Activated CD4-positive, alpha-beta T cell treated with anti-CD3 and anti-CD28 coated beads, Interleukin-2, amount 10 ng/mL, durations not matched to agents 7 days and 5 days (primary cell): ENCODE measurements at regions not wholly inside any gene's neighbourhood (a gene's known extent, or its start where the extent isn't known, plus 50 kb on each side); places are given as distances from the start of the nearest gene placed in this dataset.
"Not testable (repeated sequence)": the region's sequence is repeated elsewhere in the genome, so short reads cannot be mapped to it uniquely, and the experiment has no call there.

Source experiments
- CTCF ChIA-PET: fragments of 350-600 bp; sonication (Branson Sonifier 250); formaldehyde crosslinking; loops from one replicate; lab custom pipeline; 2021; ENCODE audit warnings: antibody characterized with exemption; lab: Charles Lee
- POLR2A ChIA-PET: fragments of 350-600 bp; sonication (Branson Sonifier 250); formaldehyde crosslinking; loops from one replicate; lab custom pipeline; 2021; ENCODE audit warnings: antibody characterized with exemption; lab: Charles Lee
- DNase-seq: peaks from one replicate; pipeline ENCODE4 v3.0.0-alpha.2; 2020
- H3K27ac Mint-ChIP-seq: one replicate; pipeline ENCODE4 v1.8.0; 2021; ENCODE audit warnings: mild to moderate bottlenecking, moderate library complexity, mixed read lengths
- H3K27me3 Mint-ChIP-seq: one replicate; pipeline ENCODE4 v1.8.0; 2021; ENCODE audit warnings: mixed read lengths
- H3K36me3 Mint-ChIP-seq: one replicate; pipeline ENCODE4 v1.8.0; 2021; ENCODE audit warnings: low read depth, mixed read lengths
- H3K4me1 Mint-ChIP-seq: one replicate; pipeline ENCODE4 v1.8.0; 2021; ENCODE audit warnings: mixed read lengths
- H3K4me3 Mint-ChIP-seq: one replicate; pipeline ENCODE4 v1.8.0; 2021; ENCODE audit warnings: mild to moderate bottlenecking, moderate library complexity, mixed read lengths
- H3K9me3 Mint-ChIP-seq: one replicate; pipeline ENCODE4 v1.8.0; 2021; ENCODE audit warnings: mixed read lengths

DNA sequence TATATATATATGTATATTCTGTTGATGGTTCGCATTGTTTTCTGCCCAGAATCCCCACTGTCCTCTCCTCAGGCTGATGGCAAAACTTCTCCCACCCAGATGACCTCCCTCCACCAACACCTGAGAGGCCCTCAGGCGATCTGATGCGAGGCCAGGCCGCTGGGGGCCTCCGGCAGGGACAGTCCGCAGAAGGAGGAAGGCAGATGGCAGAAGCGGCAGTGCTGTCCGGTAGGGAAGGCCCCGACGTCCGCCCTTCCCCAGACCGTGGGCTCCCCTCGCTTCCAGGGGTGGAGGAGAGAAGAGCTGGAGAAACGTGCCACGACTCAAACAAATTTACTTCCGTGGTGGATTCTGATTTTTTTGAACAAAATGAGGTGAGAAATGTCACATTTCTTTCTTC lies 178.3 kb upstream of the RGS6 start:
- POLR2A ChIA-PET = no interaction called here
- CTCF ChIA-PET = interaction anchor here (0.7 to 2.7 kb wide), 7 partner anchors 14 to 616 kb away, joined by 3 to 19 read pairs (median 4); no protein-coding TSS in a partner anchor
- Mint-ChIP-seq H3K27ac (no peak overlapping the region), H3K4me1 (peaks cover 9% of the 10 kb centered on the region), H3K4me3 (no peak overlapping the region), H3K9me3 (peaks cover 5% of the 10 kb centered on the region), H3K36me3 (peaks cover 4% of the 10 kb centered on the region), H3K27me3 (peaks cover 2% of the 10 kb centered on the region)
- DNase-seq = no peak

DNA sequence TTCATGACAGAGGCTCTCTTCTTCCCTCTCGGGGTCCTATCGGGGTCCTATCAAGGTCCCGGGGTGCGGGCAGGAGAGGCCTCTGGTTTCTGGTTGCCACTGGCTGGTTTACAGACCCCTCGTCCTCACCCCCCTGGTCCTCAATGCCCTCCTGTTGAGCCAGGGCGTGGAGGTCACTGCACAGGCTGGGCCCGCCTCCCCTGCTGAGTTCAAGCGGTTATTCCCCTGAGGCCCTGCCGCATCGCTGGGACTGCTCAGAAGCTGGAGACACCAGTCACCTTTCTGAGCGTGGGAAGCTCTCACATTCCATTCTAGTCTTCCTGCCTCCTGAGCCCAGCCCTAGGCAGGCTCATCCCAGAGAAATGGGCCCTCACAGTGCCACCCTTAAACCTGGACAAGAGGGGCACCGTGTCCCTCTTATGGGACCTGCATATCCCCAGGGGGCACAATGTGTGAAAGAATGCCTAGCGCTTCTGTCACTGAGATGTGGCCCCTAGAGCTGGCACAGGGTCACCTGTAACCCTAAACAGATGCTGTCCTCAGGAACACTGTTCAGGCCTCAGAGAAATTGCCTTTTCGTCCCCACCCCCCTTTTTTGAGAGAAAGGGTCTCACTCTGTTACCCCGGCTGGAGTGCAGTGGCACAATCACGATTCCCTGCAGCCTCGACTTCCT lies 177.7 kb upstream of the RGS6 start:
- H3K9me3 Mint-ChIP-seq = no peaks in the 10 kb centered on the region
- DNase-seq = no peak
- H3K36me3 Mint-ChIP-seq = no peaks in the 10 kb centered on the region
- no peak overlapping the region for H3K4me3 Mint-ChIP-seq
- POLR2A ChIA-PET = no interaction called here
- H3K4me1 Mint-ChIP-seq = peaks cover 9% of the 10 kb centered on the region
- no peak overlapping the region for H3K27ac Mint-ChIP-seq
- peaks cover 2% of the 10 kb centered on the region for H3K27me3 Mint-ChIP-seq
- CTCF ChIA-PET = interaction anchor here (1.0 to 1.4 kb wide), 3 partner anchors 536 to 616 kb away, joined by 3 read pairs; no protein-coding TSS in a partner anchor

DNA sequence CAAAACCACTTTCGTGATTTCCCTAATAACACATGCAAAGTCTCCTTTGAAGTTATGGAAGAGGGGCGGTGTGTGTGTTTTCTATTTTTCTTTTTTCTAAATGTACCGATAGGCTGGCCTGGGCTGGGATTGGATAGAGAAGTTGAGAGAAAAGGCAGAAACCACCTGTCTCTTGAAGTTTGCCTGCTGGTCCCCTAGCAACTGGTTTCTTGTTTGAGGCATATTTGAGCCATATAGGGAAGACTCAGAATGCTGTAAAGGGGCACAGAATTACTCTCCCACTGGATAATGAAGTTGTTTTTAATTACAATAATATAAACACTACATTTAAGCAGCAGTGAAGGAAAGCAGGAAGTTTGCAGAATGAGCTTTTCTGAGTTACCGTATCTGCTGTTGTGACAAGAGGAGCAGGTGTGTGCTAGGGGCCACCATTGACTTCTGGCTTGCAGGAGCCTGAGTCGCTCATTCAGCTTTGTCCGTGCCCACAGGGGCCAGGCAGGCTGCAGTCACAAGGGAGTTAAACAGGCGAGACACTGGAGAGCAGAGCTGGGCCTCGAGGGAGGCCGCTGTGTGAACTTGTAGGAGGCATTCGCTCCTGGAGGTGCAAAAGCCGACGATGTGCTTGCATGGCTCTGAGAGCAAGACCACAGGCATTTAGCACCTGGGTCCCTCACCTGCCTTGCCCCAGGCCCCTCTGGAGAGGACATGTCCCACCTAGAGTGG lies 173.8 kb upstream of the RGS6 start:
- ChIA-PET POLR2A (no interaction called here), CTCF (interaction anchor here (0.5 kb wide), 1 partner anchor 172 kb away, joined by 5 read pairs; no protein-coding TSS in a partner anchor)
- no peaks in the 10 kb centered on the region for H3K9me3 Mint-ChIP-seq
- peaks cover 10% of the 10 kb centered on the region for H3K27me3 Mint-ChIP-seq
- no peak overlapping the region for H3K27ac Mint-ChIP-seq
- H3K4me3 Mint-ChIP-seq = no peak overlapping the region
- no peak for DNase-seq
- no peaks in the 10 kb centered on the region for H3K36me3 Mint-ChIP-seq
- no peaks in the 10 kb centered on the region for H3K4me1 Mint-ChIP-seq

DNA sequence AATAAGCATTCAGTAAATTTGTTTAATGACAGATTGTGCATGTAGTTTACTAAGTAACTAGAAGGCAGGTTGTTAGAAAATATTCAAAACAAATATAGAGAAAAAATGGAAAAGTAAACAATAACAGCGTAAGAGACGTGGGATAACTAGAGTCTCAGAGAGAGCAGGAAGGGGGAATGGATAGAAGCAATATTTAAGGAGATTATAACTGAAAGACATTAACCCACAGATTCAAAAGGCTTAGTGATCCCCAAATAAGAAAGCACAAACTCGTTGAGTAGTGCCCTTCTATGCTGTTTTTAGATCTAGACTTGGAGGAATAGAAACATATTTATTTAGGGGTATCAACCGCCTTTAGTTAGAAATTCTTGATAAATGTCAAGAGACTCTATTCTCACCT lies 169.7 kb upstream of the RGS6 start:
- CTCF ChIA-PET = interaction anchor here (1.3 kb wide), 1 partner anchor 17 kb away, joined by 4 read pairs; no protein-coding TSS in a partner anchor
- POLR2A ChIA-PET = no interaction called here
- no peaks in the 10 kb centered on the region for H3K4me1 Mint-ChIP-seq
- H3K27me3 Mint-ChIP-seq = peaks cover 20% of the 10 kb centered on the region
- H3K27ac Mint-ChIP-seq = no peak overlapping the region
- no peaks in the 10 kb centered on the region for H3K9me3 Mint-ChIP-seq
- DNase-seq = no peak
- no peak overlapping the region for H3K4me3 Mint-ChIP-seq
- H3K36me3 Mint-ChIP-seq = no peaks in the 10 kb centered on the region

DNA sequence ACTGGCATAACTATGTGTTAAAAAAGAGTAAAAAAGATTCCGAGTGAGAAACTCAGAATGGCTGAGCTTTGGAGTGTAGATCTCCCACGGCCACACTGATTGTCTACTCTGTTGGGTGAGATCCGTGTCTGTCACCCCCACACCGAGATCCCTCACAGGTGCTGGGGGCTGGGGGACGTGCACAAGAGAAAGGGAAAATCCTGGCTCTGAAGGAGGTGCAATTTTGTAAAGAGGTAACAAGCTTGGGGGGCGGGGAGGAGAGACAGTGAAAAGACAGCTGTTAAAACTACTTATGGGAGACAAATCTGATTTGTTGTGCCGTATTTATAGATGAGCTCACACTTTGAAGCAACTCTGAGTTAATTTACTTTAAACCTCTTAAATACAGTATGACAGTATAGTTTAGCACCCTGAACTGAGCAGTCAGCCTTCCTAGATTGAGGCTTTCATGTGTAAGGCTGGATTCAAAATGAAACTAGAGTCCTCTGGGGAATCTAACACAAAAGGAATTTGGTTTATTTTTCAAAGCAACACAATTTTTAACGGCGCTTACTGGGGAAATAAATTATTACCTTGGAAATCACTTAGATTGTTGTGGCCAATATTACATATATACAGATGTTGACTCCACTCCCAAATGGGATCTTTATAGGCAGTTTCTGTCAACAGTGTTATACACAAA lies 167.4 kb upstream of the RGS6 start:
- H3K4me3 Mint-ChIP-seq = no peak overlapping the region
- H3K36me3 Mint-ChIP-seq = no peaks in the 10 kb centered on the region
- no peak overlapping the region for H3K27ac Mint-ChIP-seq
- no peak for DNase-seq
- ChIA-PET CTCF (interaction anchor here (0.6 to 1.2 kb wide), 3 partner anchors 12 to 155 kb away, joined by 3 to 6 read pairs (median 3); no protein-coding TSS in a partner anchor), POLR2A (no interaction called here)
- H3K4me1 Mint-ChIP-seq = no peaks in the 10 kb centered on the region
- H3K9me3 Mint-ChIP-seq = no peaks in the 10 kb centered on the region
- H3K27me3 Mint-ChIP-seq = peaks cover 27% of the 10 kb centered on the region

DNA sequence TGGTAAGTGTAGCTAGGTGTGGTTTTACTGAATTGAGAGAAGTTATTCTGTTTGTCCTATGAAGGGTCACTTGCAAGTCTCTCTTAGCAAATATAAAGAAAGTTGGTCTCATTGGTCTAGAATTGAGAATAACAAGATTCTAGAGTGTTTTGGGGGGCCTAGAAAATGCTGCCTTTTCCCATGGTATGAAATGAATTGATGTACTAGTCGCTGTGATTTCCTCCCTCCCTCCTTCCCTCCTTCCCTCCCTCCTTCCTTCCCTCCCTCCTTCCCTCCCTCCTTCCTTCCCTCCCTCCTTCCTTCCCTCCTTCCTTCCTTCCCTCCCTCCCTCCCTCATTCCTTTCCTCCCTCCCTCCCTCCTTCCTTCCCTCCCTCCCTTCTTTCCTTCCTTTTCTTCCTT lies 166.7 kb upstream of the RGS6 start:
- POLR2A ChIA-PET = no interaction called here
- H3K9me3 Mint-ChIP-seq = no peaks in the 10 kb centered on the region
- no peak overlapping the region for H3K4me3 Mint-ChIP-seq
- H3K27ac Mint-ChIP-seq = no peak overlapping the region
- CTCF ChIA-PET = interaction anchor here (1.2 to 1.6 kb wide), 2 partner anchors 13 to 154 kb away, joined by 3 to 5 read pairs; no protein-coding TSS in a partner anchor
- H3K36me3 Mint-ChIP-seq = no peaks in the 10 kb centered on the region
- peaks cover 30% of the 10 kb centered on the region for H3K27me3 Mint-ChIP-seq
- no peak for DNase-seq
- no peaks in the 10 kb centered on the region for H3K4me1 Mint-ChIP-seq

DNA sequence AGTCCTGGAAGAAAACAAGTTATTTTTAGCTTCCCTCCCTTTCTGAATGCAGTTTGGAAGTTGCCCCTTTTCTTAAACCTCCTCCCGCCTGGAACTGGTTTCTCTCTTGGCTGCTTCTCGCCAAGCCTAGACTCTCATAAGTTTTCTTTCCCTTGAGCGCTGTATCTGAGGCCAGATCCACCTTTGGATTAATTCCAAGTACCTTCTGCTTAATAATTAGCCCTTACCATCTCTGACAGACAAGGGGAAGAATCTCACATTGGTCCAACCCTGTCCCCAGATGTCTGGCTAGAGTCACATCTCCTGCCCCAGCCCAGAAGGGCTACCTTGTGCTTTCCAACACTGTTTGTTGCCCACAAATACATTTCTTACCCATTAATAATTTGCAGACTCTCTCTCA lies 161.8 kb upstream of the RGS6 start:
- H3K27ac Mint-ChIP-seq = no peak overlapping the region
- H3K4me1 Mint-ChIP-seq = no peaks in the 10 kb centered on the region
- POLR2A ChIA-PET = no interaction called here
- H3K4me3 Mint-ChIP-seq = no peak overlapping the region
- H3K9me3 Mint-ChIP-seq = peaks cover 19% of the 10 kb centered on the region
- DNase-seq = no peak
- H3K27me3 Mint-ChIP-seq = peaks cover 24% of the 10 kb centered on the region
- CTCF ChIA-PET = no interaction called here
- peaks cover 2% of the 10 kb centered on the region for H3K36me3 Mint-ChIP-seq

DNA sequence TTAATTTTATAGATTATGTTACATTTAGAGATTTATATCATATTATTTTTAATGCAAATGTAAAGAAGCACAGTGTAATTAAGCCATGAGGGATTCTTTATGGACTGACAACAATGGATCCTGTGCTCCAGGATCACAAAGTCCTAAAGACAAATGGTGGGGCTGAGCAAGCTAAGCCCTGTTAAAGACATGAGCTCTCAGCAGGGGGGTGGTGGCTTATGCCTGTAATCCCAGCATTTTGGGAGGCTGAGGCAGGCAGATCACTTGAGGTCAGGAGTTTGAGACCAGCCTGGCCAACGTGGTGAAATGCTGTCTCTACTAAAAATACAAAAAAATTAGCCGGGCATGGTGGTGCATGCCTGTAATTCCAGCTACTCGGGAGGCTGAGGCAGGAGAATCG lies 160.8 kb upstream of the RGS6 start:
- H3K4me3 Mint-ChIP-seq, H3K4me1 Mint-ChIP-seq, CTCF ChIA-PET, H3K36me3 Mint-ChIP-seq, H3K27ac Mint-ChIP-seq, DNase-seq, POLR2A ChIA-PET: not testable (repeated sequence)
- Mint-ChIP-seq H3K27me3 (peaks cover 17% of the 10 kb centered on the region), H3K9me3 (peaks cover 19% of the 10 kb centered on the region)

DNA sequence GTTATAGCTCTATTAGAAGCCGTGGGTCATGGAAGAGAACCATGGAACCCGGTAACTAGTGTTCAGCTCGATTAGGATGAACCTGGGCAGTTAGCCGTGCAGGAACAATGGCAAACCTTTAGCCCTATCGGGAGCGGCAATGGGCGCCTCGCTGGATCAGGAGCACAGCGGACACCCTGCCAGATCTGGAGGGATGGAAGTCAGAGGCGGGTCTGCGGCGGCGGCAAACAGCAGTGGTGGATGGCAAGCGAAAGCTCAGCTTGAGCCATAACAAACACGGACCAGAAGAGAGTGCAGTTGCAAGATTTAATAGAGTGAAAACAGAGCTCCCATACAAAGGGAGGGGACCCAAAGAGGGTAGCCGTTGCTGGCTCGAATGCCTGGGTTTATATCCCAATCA lies 160.2 kb upstream of the RGS6 start:
- POLR2A ChIA-PET, H3K36me3 Mint-ChIP-seq, H3K4me1 Mint-ChIP-seq, H3K27ac Mint-ChIP-seq, H3K4me3 Mint-ChIP-seq, DNase-seq: not testable (repeated sequence)
- CTCF ChIA-PET = interaction anchor here (1.2 kb wide), 1 partner anchor 19 kb away, joined by 3 read pairs; no protein-coding TSS in a partner anchor
- Mint-ChIP-seq H3K9me3 (peaks cover 19% of the 10 kb centered on the region), H3K27me3 (peaks cover 18% of the 10 kb centered on the region)

DNA sequence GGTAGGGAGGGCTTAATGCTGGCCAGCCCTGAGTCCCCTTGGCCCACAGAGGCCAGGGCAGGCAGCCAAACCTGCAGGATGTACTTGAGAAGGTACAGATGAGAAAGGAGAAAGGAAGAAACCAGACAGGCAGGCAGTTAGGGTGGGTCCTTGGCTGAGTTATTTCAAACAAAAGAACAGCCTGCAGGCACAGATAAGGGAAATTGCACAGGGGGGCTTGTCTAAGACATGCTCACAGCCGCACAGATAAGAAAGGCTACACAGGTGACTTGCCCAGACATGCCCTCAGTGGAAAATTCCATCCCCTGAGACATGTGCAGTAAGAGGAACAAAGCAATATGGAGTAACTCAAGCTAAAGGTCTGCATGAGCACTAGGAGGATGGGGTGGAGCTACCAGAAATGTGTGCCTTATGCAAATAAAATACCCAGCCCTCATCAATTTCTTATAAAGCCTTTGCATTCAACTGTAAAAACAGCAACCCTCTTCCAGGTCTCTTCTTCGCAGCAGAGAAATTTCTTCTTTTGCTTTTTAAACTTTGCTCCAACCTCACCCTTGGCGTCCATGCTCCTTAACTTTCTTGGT lies 158.2 kb upstream of the RGS6 start:
- Mint-ChIP-seq H3K9me3 (peaks cover 19% of the 10 kb centered on the region), H3K4me1 (peaks cover 13% of the 10 kb centered on the region), H3K36me3 (peaks cover 2% of the 10 kb centered on the region), H3K27me3 (peaks cover 22% of the 10 kb centered on the region), H3K27ac (no peak overlapping the region), H3K4me3 (no peak overlapping the region)
- DNase-seq = no peak
- ChIA-PET CTCF (no interaction called here), POLR2A (no interaction called here)

DNA sequence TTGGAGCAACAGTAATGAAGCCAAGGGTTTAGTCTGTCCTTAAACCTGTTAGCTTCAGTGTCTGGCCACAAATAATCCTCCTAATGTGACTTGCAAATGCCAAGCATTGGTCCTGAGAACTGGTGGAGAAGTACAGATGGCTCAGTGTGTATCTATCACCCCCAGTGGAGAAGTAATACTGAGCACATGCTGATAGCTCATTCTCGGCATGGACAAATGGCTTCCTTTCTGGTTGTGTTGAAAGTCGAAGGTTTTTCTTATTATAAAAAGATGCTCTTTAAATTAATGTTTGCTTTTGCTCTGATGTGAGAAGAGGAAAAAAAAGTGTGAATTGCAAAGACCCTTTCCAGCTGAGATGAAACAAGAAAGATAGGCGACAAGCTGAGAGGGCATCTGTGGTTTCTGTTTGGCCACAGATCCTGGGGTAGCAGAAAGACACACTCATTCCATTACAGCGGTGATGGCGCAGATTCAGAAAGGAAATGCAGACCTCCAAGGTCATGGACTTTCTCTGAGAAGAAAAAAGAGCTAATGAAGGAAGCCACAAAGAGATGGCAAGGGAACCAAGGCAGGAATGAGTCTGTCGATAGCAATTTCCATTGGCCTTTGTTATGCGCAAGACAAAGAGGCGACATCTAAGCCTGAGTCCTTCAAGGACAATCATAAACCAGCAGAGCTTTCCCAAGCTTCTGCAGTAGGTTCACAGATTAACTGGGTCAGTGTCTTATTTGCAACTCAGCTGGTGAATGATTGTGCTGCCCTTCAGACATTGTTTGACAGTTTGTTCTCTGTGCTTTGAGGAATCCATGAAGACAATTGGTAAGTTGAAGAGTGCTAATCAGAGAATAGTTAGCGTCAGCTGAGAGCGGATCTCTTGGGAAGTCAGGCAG lies 155.5 kb upstream of the RGS6 start:
- ChIA-PET POLR2A (no interaction called here), CTCF (interaction anchor here (1.3 kb wide), 1 partner anchor 26 kb away, joined by 3 read pairs; no protein-coding TSS in a partner anchor)
- H3K27me3 Mint-ChIP-seq = peaks cover 17% of the 10 kb centered on the region
- peaks cover 2% of the 10 kb centered on the region for H3K36me3 Mint-ChIP-seq
- DNase-seq = no peak
- H3K27ac Mint-ChIP-seq = no peak overlapping the region
- H3K4me3 Mint-ChIP-seq = no peak overlapping the region
- peaks cover 19% of the 10 kb centered on the region for H3K9me3 Mint-ChIP-seq
- H3K4me1 Mint-ChIP-seq = peaks cover 13% of the 10 kb centered on the region

DNA sequence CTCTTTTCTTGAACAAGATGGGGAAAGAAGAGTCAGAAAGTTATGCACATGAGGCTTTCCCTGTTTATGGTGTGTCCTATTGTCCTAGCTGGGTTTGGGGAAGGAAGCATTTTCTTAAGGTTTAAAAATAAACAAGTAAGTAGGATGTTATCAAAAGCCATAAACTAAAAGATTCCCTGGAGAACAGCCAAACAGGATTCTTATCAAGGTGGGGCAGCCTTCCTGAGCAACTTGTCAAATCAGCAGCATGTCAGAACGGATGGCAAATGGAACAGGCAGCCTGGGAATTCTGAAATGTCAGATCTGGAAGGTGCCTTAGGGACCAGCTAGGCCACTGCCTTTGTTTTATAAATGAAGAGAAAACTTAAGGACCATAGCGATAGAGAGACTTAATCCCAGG lies 152.2 kb upstream of the RGS6 start:
- Mint-ChIP-seq H3K4me1 (peaks cover 13% of the 10 kb centered on the region), H3K4me3 (no peak overlapping the region), H3K27me3 (peaks cover 15% of the 10 kb centered on the region), H3K9me3 (peaks cover under 1% of the 10 kb centered on the region), H3K36me3 (no peaks in the 10 kb centered on the region), H3K27ac (no peak overlapping the region)
- POLR2A ChIA-PET = no interaction called here
- no peak for DNase-seq
- CTCF ChIA-PET = interaction anchor here (0.6 to 1.2 kb wide), 2 partner anchors 18 to 24 kb away, joined by 3 to 4 read pairs; no protein-coding TSS in a partner anchor
